ENCODE measurements at regions not wholly inside any gene's neighbourhood (a gene's known extent, or its start where the extent isn't known, plus 50 kb on each side); places are given as distances from the start of the nearest gene placed in this dataset.

- Histone ChIP-seq H3K27me3 (ENCODE audit: insufficient read depth) (no peaks in the 10 kb centered on the region), H3K4me3 (no peak overlapping the region), H3F3A (replicated peaks; ENCODE audit: low read depth) (no peaks in the 10 kb centered on the region), H3K4me1 (ENCODE audit: insufficient read depth) (no peaks in the 10 kb centered on the region), H3K9me2 (ENCODE audit: insufficient read depth) (peaks cover 33% of the 10 kb centered on the region), H3K27ac (ENCODE audit: low read depth) (no peak overlapping the region), H2AFZ (no peak overlapping the region), H4K20me1 (replicated peaks; ENCODE audit: insufficient read depth) (no peaks in the 10 kb centered on the region), H3K36me3 (ENCODE audit: insufficient read depth) (no peaks in the 10 kb centered on the region), H3K4me2 (no peak overlapping the region), H3K79me2 (replicated peaks; ENCODE audit: insufficient read depth) (no peaks in the 10 kb centered on the region)
- 0 out of 3 replicates have a peak, but pooled peaks cover 5% of the 10 kb centered on the region for H3K9me3 Mint-ChIP-seq
- ATAC-seq (no peak), DNase-seq (ENCODE audit: low spot score) (no peak)
- H3K27ac Mint-ChIP-seq, result no peak overlapping the region
- TF ChIP-seq CTCF (conservative IDR thresholded peaks at IDR 0.05; ENCODE audit: low read depth in 2 of 2) (no peak), REST (IDR thresholded peaks at IDR 0.05; ENCODE audit: unreplicated experiment) (no peak), STAT1 (IDR thresholded peaks at IDR 0.05; ENCODE audit: unreplicated experiment) (no peak), ZNF462 (CRISPR knock-in tag; IDR thresholded peaks at IDR 0.05) (no peak), EZH2 (IDR thresholded peaks at IDR 0.05; ENCODE audit: low read depth, unreplicated experiment) (no peak), EZH2phosphoT487 (IDR thresholded peaks at IDR 0.05; ENCODE audit: unreplicated experiment) (no peak), ZNF331 (CRISPR knock-in tag; IDR thresholded peaks at IDR 0.05; ENCODE audit: low read depth) (no peak)
- no peaks in the 10 kb centered on the region for H3K27me3 Mint-ChIP-seq (ENCODE audit: insufficient read depth, low read depth, poor library complexity)
- H3K4me3 Mint-ChIP-seq, result no peak overlapping the region
- H3K4me1 Mint-ChIP-seq, result peaks cover 4% of the 10 kb centered on the region; the same call in 2 of the 3 replicates
- H3K36me3 Mint-ChIP-seq (ENCODE audit: low read depth), result no peaks in the 10 kb centered on the region
Observed at GRCh38 chr20:40427026-40427425, 262.0 kb downstream of the MAFB start.
